ENCODE measurements at regions not wholly inside any gene's neighbourhood (a gene's known extent, or its start where the extent isn't known, plus 50 kb on each side); places are given as distances from the start of the nearest gene placed in this dataset.
A peak's percentile ranks its signal among the peaks of the same experiment; 100 is the strongest.

- TF ChIP-seq CTCF (conservative IDR thresholded peaks at IDR 0.05; ENCODE audit: low read depth, low read length): no peak
- no peak for DNase-seq (ENCODE audit: low read depth)
- no peak overlapping the region for H3K4me3 ChIP-seq (ENCODE audit: low read length)
Observed at GRCh38 chr2:12543076-12543977, 173.4 kb upstream of the TRIB2 start.

GRCh38 chr2:12543978-12544558, 172.7 kb upstream of the TRIB2 start:
- TF ChIP-seq CTCF (conservative IDR thresholded peaks at IDR 0.05; ENCODE audit: low read depth, low read length): no peak
- H3K4me3 ChIP-seq (ENCODE audit: low read length): no peak overlapping the region
- DNase-seq (ENCODE audit: low read depth): no peak

GRCh38 chr2:12547566-12548170, 169.1 kb upstream of the TRIB2 start:
- H3K4me3 ChIP-seq (ENCODE audit: low read length): no peak overlapping the region
- no peak for DNase-seq (ENCODE audit: low read depth)

DNA sequence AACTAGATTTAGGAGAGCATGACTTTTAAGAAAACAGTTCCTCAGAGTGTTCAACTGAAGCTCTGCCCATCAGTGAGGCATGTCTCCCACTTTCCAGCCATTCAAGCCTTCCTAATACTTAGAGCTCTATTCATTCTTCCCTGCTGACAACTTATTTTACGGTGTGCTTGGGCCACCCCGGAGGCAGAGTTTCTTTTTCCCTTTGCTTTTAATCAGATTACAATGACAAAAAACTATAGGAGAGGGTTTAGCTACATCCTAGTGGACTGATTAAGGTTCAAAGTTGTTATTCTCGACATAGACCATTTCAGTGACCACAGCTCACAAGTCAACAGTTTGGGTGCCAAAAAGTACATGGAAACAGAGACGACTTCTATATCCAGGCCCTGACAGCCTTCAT, 167.8 kb upstream of the TRIB2 start:
- TF ChIP-seq CTCF (conservative IDR thresholded peaks at IDR 0.05; ENCODE audit: low read depth, low read length): no peak
- no peak for DNase-seq (ENCODE audit: low read depth)
- H3K4me3 ChIP-seq (ENCODE audit: low read length): no peak overlapping the region

More at GRCh38 chr2:12547566-12548170, 169.1 kb upstream of the TRIB2 start:
- TF ChIP-seq CTCF (conservative IDR thresholded peaks at IDR 0.05; ENCODE audit: low read depth, low read length): peak; percentile 8

DNA sequence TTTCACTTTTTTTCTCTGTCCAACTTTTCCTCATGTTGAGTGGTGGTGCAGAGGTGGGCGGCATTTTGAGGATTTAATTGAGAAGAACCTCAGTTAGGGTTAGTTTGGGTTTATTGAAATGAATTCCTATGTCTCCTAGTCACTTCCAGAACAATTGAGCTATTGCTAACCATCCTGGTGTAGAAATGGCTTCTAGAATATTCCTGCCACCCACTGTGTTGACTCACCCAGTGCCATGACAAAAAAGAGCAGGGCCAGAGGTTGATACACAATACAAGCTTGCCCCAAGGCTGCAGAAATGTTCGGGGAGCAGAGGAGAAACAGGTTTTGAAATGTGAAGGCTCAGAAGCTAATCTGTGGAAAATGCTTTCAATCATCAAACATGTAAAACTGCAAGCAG, 167.1 kb upstream of the TRIB2 start:
- TF ChIP-seq CTCF (conservative IDR thresholded peaks at IDR 0.05; ENCODE audit: low read depth, low read length): no peak
- H3K4me3 ChIP-seq (ENCODE audit: low read length): no peak overlapping the region
- DNase-seq (ENCODE audit: low read depth): no peak

- DNase-seq (ENCODE audit: low read depth): no peak
- H3K4me3 ChIP-seq (ENCODE audit: low read length): no peak overlapping the region
- no peak for TF ChIP-seq CTCF (conservative IDR thresholded peaks at IDR 0.05; ENCODE audit: low read depth, low read length)
Observed at GRCh38 chr2:12552092-12552491, 164.6 kb upstream of the TRIB2 start.
